ENCODE measurements at regions not wholly inside any gene's neighbourhood (a gene's known extent, or its start where the extent isn't known, plus 50 kb on each side); places are given as distances from the start of the nearest gene placed in this dataset.

- TF ChIP-seq GATA3 (IDR thresholded peaks at IDR 0.05; ENCODE audit: low read depth, low read length) (no peak), GATA2 (IDR thresholded peaks at IDR 0.05; ENCODE audit: low read depth, low read length) (no peak)
These were observed 317.5 kb upstream of the HSF2 start for GRCh38 chr6:122081921-122082320.

GRCh38 chr6:122082370-122082769 lies 317.1 kb upstream of the HSF2 start:
- TF ChIP-seq GATA3 (IDR thresholded peaks at IDR 0.05; ENCODE audit: low read depth, low read length) (no peak), GATA2 (IDR thresholded peaks at IDR 0.05; ENCODE audit: low read depth, low read length) (no peak)

GRCh38 chr6:122092366-122092765 lies 307.1 kb upstream of the HSF2 start:
- TF ChIP-seq GATA3 (IDR thresholded peaks at IDR 0.05; ENCODE audit: low read depth, low read length) (no peak), GATA2 (IDR thresholded peaks at IDR 0.05; ENCODE audit: low read depth, low read length) (no peak)

- TF ChIP-seq GATA2 (IDR thresholded peaks at IDR 0.05; ENCODE audit: low read depth, low read length) = no peak
- TF ChIP-seq GATA3 (IDR thresholded peaks at IDR 0.05; ENCODE audit: low read depth, low read length) = no peak
These were observed 301.2 kb upstream of the HSF2 start for GRCh38 chr6:122098201-122098678.

GRCh38 chr6:122102026-122102425 lies 297.4 kb upstream of the HSF2 start:
- TF ChIP-seq GATA3 (IDR thresholded peaks at IDR 0.05; ENCODE audit: low read depth, low read length) (no peak), GATA2 (IDR thresholded peaks at IDR 0.05; ENCODE audit: low read depth, low read length) (no peak)

GRCh38 chr6:122107256-122107852 lies 292.1 kb upstream of the HSF2 start:
- TF ChIP-seq GATA2 (IDR thresholded peaks at IDR 0.05; ENCODE audit: low read depth, low read length) = no peak
- TF ChIP-seq GATA3 (IDR thresholded peaks at IDR 0.05; ENCODE audit: low read depth, low read length) = no peak

GRCh38 chr6:122109075-122109474 lies 290.4 kb upstream of the HSF2 start:
- TF ChIP-seq GATA3 (IDR thresholded peaks at IDR 0.05; ENCODE audit: low read depth, low read length) (no peak), GATA2 (IDR thresholded peaks at IDR 0.05; ENCODE audit: low read depth, low read length) (no peak)

- TF ChIP-seq GATA3 (IDR thresholded peaks at IDR 0.05; ENCODE audit: low read depth, low read length) = no peak
- TF ChIP-seq GATA2 (IDR thresholded peaks at IDR 0.05; ENCODE audit: low read depth, low read length) = no peak
These were observed 284.7 kb upstream of the HSF2 start for GRCh38 chr6:122114717-122115116.

- TF ChIP-seq GATA3 (IDR thresholded peaks at IDR 0.05; ENCODE audit: low read depth, low read length) (no peak), GATA2 (IDR thresholded peaks at IDR 0.05; ENCODE audit: low read depth, low read length) (no peak)
These were observed 283.2 kb upstream of the HSF2 start for GRCh38 chr6:122116119-122116834.

- TF ChIP-seq GATA3 (IDR thresholded peaks at IDR 0.05; ENCODE audit: low read depth, low read length) (no peak), GATA2 (IDR thresholded peaks at IDR 0.05; ENCODE audit: low read depth, low read length) (no peak)
These were observed 282.4 kb upstream of the HSF2 start for GRCh38 chr6:122116835-122117627.

GRCh38 chr6:122118945-122119506 lies 280.4 kb upstream of the HSF2 start:
- no peak for TF ChIP-seq GATA2 (IDR thresholded peaks at IDR 0.05; ENCODE audit: low read depth, low read length)
- TF ChIP-seq GATA3 (IDR thresholded peaks at IDR 0.05; ENCODE audit: low read depth, low read length) = no peak

- TF ChIP-seq GATA3 (IDR thresholded peaks at IDR 0.05; ENCODE audit: low read depth, low read length) (no peak), GATA2 (IDR thresholded peaks at IDR 0.05; ENCODE audit: low read depth, low read length) (no peak)
These were observed 277.2 kb upstream of the HSF2 start for GRCh38 chr6:122122202-122122601.

- TF ChIP-seq GATA2 (IDR thresholded peaks at IDR 0.05; ENCODE audit: low read depth, low read length) (no peak), GATA3 (IDR thresholded peaks at IDR 0.05; ENCODE audit: low read depth, low read length) (no peak)
These were observed 276.8 kb upstream of the HSF2 start for GRCh38 chr6:122122686-122123085.

- TF ChIP-seq GATA3 (IDR thresholded peaks at IDR 0.05; ENCODE audit: low read depth, low read length) = no peak
- TF ChIP-seq GATA2 (IDR thresholded peaks at IDR 0.05; ENCODE audit: low read depth, low read length) = no peak
These were observed 274.5 kb upstream of the HSF2 start for GRCh38 chr6:122124908-122125307.

All from SH-SY5Y (cell line).